Activated CD8-positive, alpha-beta memory T cell treated with anti-CD3 and anti-CD28 coated beads, Interleukin-2, amount 50 U/mL, for 4 hours (primary cell): ENCODE measurements at regions not wholly inside any gene's neighbourhood (a gene's known extent, or its start where the extent isn't known, plus 50 kb on each side); places are given as distances from the start of the nearest gene placed in this dataset.
"Not testable (repeated sequence)": the region's sequence is repeated elsewhere in the genome, so short reads cannot be mapped to it uniquely, and the experiment has no call there.

Source experiments
- DNase-seq: peaks from one replicate; pipeline ENCODE4 v3.0.0-alpha.2; 2020

GRCh38 chr2:143942486-143942885, 577.4 kb downstream of the ZEB2 start:
- DNase-seq = no peak

GRCh38 chr2:143940720-143941119, 579.2 kb downstream of the ZEB2 start:
- DNase-seq = no peak

GRCh38 chr2:143939626-143940330, 580.1 kb downstream of the ZEB2 start:
- no peak for DNase-seq

GRCh38 chr2:143937723-143938350, 582.1 kb downstream of the ZEB2 start:
- no peak for DNase-seq

- DNase-seq = peak; percentile 31
Observed at GRCh38 chr2:143936848-143937722, 582.8 kb downstream of the ZEB2 start.

GRCh38 chr2:143936538-143936847, 583.4 kb downstream of the ZEB2 start:
- DNase-seq = no peak

GRCh38 chr2:143935482-143935752, 584.5 kb downstream of the ZEB2 start:
- no peak for DNase-seq

- no peak for DNase-seq
Observed at GRCh38 chr2:143934626-143935481, 585.1 kb downstream of the ZEB2 start.

GRCh38 chr2:143933946-143934569, 585.9 kb downstream of the ZEB2 start:
- DNase-seq = no peak

- no peak for DNase-seq
Observed at GRCh38 chr2:143930891-143931290, 589.0 kb downstream of the ZEB2 start.

- DNase-seq = no peak
Observed at GRCh38 chr2:143928613-143929012, 591.3 kb downstream of the ZEB2 start.

- no peak for DNase-seq
Observed at GRCh38 chr2:143928184-143928583, 591.7 kb downstream of the ZEB2 start.

- DNase-seq = no peak
Observed at GRCh38 chr2:143926736-143927135, 593.2 kb downstream of the ZEB2 start.

GRCh38 chr2:143922261-143922830, 597.6 kb downstream of the ZEB2 start:
- DNase-seq = not testable (repeated sequence)

GRCh38 chr2:143918465-143918989, 601.4 kb downstream of the ZEB2 start:
- DNase-seq = no peak

- no peak for DNase-seq
Observed at GRCh38 chr2:143916781-143917180, 603.1 kb downstream of the ZEB2 start.

- no peak for DNase-seq
Observed at GRCh38 chr2:143909577-143910353, 610.2 kb downstream of the ZEB2 start.

- DNase-seq = no peak
Observed at GRCh38 chr2:143908843-143909242, 611.1 kb downstream of the ZEB2 start.

GRCh38 chr2:143907801-143908200, 612.1 kb downstream of the ZEB2 start:
- no peak for DNase-seq

GRCh38 chr2:143906850-143907249, 613.1 kb downstream of the ZEB2 start:
- DNase-seq = no peak

GRCh38 chr2:143905587-143905986, 614.3 kb downstream of the ZEB2 start:
- DNase-seq = no peak
